HG02870 (cell line): ENCODE measurements at regions not wholly inside any gene's neighbourhood (a gene's known extent, or its start where the extent isn't known, plus 50 kb on each side); places are given as distances from the start of the nearest gene placed in this dataset.
"Not testable (repeated sequence)": the region's sequence is repeated elsewhere in the genome, so short reads cannot be mapped to it uniquely, and the experiment has no call there.

ENCODE experiments used
- ATAC-seq: cut with Tn5 transposase; IDR thresholded peaks from one replicate; pipeline ENCODE4 v1.9.1; 2021; ENCODE audit warnings: mild to moderate bottlenecking, moderate library complexity; ENCODE audit not compliant: unreplicated experiment

GRCh38 chr17:33560165-33560564 lies 267.1 kb upstream of the ASIC2 start:
- no peak for ATAC-seq

- ATAC-seq = no peak
These were observed 267.8 kb upstream of the ASIC2 start for GRCh38 chr17:33560871-33561270.

DNA sequence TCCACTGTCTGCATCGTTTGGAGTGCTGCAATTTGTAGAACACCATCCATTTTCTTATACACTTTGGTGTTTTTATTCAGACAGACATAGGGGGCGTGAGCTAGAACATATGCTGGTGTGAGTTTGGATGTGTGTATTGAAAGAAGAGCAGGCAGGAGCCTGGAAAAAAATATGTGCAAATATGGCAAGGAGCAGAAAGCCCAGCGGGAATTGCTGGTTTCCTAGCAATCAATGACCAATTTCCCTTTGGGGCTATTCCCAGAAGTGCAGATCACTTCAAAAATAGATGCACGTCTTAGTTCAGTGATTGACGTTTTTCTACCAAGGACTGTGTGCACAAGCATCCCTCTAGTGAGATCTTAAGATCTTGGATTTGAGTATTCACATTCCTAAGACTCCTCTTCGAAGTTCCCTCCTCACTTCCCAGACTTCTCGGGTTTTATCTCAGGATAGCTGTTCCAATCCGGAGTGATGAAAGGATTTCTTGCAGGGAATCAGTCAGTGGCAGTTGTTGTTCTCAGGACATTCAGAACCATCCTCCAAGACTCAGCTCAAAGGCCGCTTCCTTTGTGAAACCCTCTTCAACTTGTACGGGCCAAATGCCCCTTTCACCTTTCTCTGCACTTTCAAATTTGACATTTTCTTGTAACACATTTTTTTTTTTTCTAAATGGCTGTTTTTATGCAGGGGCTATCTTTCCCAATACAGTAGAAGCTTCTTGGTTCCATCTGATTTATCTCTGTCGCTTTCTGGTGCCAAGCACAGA lies 268.7 kb upstream of the ASIC2 start:
- no peak for ATAC-seq

DNA sequence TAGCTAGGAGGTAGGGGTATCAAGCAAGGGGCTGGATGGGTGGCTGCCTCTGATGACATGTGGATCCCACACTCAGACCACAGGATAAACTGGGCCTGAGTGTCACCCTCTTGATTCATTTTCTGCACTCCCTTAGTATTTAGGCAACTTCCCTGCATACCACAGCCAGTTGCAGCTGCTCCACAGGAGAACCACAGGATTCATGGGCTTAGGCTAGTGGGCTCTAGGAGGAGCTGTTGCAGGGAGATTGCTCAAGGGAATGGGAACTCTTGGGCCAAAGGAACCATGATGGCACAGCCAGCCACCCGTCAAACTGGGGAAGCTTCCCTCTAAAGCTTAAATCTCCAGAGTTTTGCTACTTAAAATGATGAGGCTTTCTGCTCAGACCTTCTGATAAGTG lies 269.7 kb upstream of the ASIC2 start:
- no peak for ATAC-seq

DNA sequence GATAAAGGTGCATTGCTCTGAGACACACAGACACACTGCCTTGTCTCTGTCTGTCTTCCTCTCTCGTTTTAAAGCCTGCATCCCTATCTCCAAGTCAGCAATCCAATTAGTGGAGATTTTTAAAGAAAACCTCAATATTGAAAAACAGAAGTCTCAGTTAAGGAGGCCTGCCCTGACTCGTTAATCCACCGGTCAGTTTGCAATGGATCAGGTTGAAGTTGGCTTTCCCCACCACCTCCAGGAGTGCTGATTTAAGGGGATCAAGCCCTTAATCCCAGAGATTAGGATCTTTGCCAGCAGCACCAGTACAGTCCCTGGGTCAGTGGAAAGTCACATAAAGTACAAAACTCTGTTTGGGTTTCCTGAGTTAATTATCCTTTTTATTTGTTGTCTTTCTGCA lies 271.1 kb upstream of the ASIC2 start:
- ATAC-seq = no peak

GRCh38 chr17:33567223-33567622 lies 274.1 kb upstream of the ASIC2 start:
- no peak for ATAC-seq

DNA sequence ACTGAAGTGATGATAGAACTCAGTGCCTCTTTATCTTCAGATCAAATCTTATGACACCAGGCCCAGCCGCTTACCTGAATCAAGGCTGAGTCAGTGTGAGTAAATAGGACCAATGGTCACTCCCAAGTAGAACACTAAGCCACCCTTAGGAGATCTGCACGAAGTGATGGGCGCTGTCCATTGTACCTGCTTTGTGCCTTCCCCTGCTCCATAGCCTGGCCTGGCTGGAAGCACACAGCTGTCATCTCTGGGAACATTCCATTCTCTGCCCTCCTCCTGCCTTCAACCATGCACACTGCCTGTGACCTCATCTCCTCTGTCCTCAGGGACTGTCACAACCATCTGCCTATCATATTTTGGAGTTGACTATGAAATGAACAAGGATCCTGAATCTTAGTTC lies 279.5 kb upstream of the ASIC2 start:
- no peak for ATAC-seq

DNA sequence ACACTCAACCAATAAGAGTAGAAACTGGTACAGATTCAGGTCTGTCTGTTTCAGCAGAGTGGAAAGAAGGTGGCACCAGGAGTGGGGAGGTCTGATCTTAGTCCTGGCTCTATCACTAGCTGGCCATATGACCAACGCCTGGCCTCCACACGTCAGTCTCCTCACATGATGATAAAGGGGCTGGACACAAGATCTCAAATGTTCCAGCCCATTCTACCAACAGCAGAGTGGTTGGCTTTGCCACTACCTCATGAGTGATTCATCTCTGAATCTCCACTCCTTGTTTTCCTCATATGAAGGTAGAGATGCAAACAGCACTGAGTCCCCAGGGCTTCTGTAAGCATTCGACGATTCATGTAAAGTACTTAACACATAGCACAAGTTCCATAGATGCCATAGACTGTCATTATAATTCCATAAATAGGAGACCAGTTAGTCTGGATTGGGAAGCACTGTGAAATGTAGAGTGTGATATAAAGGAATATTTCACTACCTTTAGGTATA lies 281.9 kb upstream of the ASIC2 start:
- ATAC-seq = no peak

DNA sequence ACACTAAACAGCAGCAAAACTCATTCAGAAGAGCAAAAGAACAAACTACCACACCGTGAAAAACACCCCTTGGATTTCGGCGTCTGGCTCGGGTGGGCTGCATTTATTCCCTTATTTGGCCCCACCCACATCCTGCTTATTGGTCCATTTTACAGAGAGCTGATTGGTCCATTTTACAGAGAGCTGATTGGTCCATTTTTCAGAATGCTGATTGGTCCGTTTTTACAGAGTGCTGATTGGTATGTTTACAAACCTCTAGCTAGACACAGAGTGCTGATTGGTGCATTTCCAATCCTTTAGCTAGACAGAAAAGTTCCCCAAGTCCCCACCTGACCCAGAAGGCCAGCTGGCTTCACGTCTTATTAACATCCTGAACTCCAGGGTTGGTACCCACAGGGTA lies 286.6 kb upstream of the ASIC2 start:
- ATAC-seq = not testable (repeated sequence)

DNA sequence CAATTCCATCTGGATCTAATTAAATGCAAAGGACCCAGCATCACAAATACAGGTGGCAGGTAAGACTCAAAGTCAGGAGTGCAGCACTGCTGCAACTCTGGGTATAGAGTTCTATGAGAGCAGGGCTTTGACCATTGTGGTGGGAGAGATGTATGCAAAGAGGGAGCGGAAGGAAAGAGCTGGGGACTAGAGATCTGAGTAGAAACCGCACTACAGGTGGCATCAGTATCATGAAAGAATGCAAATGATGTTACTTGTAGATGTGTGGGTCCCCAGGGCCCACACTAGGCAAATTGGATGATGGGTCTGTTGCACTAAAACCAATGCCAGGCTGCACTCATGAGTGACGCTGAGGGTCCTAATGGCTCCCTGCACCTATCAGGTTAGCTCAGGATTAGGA lies 287.1 kb upstream of the ASIC2 start:
- no peak for ATAC-seq

GRCh38 chr17:33582661-33583060 lies 289.6 kb upstream of the ASIC2 start:
- no peak for ATAC-seq

DNA sequence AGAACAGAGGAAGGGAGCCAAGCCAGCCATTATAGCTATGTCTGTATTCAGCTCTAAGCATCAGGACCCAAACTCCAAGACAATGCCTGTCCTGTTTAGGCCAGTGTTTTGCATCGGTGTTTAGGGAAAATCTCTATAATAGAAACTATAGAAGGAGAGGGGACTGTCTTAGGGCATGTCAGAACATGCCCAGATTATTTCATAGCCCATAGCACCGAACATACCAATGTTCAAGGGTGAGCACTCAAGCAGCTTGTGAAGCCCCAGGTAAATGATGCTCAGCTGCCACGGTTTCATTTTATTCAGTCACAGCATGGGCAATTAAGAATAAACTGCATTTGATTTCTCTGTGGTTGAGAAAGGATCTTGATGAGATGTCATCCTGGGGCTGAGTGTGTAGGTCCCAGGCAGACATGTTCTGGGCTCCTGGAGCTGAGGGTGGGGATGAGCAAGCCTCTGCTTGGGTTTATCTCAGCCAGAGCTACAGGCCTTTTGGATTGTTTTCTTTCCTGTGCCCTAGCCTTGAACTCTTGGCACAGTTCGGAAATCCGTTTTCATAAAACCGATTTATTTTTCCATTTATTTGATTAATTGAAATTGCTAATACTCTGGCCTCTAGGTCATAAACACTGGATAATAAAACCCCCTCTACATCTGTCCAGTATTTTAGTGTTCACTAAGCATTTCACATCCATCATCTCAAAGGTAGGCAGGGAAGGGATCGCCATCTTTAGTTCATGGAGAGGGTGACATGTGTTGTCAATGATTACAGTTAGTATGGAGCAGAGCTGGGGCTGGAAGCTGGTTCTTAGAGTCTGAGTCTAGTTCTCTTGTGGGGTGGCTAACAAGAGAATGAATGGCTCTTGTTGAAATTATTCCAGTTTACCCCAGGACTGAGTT lies 290.7 kb upstream of the ASIC2 start:
- ATAC-seq = no peak

- ATAC-seq = no peak
These were observed 300.9 kb upstream of the ASIC2 start for GRCh38 chr17:33593991-33594390.

- ATAC-seq = no peak
These were observed 302.7 kb upstream of the ASIC2 start for GRCh38 chr17:33595828-33596227.

DNA sequence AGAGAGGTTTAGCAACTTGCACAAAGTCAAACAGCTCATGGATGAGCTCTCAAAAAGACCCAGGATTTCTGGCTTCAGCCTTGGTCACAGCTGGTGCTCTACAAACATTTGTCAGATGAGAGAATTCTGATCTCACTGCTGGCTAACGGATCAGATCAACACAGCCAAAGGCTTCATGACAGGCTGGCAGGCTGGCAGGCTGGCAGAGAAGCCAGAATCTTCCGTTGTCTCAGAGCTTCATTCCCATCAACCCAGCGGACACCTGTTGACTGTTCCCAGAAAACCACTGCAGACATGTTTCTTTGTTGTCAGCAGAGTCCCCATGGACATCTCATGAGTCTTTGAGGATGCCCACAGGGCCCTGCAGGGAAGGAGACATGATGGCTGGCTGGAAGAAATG lies 303.8 kb upstream of the ASIC2 start:
- ATAC-seq = no peak

DNA sequence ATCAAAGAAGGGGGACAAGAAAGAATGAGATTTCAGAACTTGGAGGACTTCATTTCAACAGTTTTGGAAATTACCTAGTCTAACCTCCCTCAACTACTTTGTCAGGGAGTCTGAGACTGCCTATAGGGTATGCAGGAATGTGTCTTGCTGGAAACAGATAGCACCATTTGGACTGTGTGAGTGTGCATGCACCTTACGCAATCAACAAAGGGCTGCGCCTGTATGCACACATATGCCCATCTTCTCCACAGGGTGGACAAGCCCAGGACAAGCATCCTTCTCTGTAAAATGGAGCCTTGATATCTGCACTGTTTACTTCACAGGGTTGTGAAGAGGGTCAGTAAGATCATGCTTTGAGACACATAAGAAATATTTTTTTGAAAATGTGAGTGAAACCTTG lies 305.7 kb upstream of the ASIC2 start:
- ATAC-seq = no peak

- no peak for ATAC-seq
These were observed 309.9 kb upstream of the ASIC2 start for GRCh38 chr17:33602981-33603380.

GRCh38 chr17:33603789-33604188 lies 310.7 kb upstream of the ASIC2 start:
- no peak for ATAC-seq

DNA sequence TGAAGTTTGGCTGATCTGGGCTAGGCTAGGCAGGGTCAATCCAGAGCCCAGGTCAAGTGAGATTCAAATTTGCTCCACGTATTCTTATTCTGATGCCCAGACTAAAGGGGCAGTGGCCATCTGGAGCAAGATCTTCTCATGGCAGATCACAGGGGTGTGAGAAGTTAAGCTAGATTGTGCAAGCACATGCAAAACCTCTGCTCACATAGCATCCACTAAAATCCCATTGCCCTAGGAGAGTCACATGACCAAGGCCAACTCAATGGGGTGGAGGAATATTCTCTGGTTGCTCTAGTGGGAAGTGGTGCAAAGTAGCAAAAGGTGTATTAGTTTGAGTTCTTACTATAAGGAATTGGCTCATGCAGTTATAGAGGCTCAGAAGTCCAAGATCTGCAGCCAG lies 318.4 kb upstream of the ASIC2 start:
- ATAC-seq = no peak

GRCh38 chr17:33615861-33616260 lies 322.8 kb upstream of the ASIC2 start:
- ATAC-seq = no peak

GRCh38 chr17:33623841-33624240 lies 330.7 kb upstream of the ASIC2 start:
- no peak for ATAC-seq
